ENCODE measurements at regions not wholly inside any gene's neighbourhood (a gene's known extent, or its start where the extent isn't known, plus 50 kb on each side); places are given as distances from the start of the nearest gene placed in this dataset.
"Not testable (repeated sequence)": the region's sequence is repeated elsewhere in the genome, so short reads cannot be mapped to it uniquely, and the experiment has no call there.

GRCh38 chr18:60066219-60066975, 166.6 kb downstream of the PMAIP1 start:
- WGBS, 2 donors (ENCODE audit: extremely low coverage in 2 of 2, insufficient read length in 2 of 2, insufficient replicate concordance in 1 of 2): no CpG with 5 or more reads among the region's 8 CpGs
- Histone ChIP-seq H4K91ac (ENCODE audit: low read depth, low read length, poor library complexity) (no peak overlapping the region), H2BK120ac (ENCODE audit: low read depth, low read length) (no peak overlapping the region), H2AFZ (ENCODE audit: low read length) (no peak overlapping the region), H3K4me3 (ENCODE audit: low read length in 2 of 2) (no peak overlapping the region), H2BK5ac (ENCODE audit: low read length) (no peak overlapping the region), H3K4me2 (ENCODE audit: insufficient read depth, low read length, poor library complexity, severe bottlenecking) (no peak overlapping the region), H3K9me3 (replicated peaks in 1 of 2; ENCODE audit: control insufficient read depth in 2 of 2, insufficient read depth in 1 of 2, low read depth in 1 of 2, low read length in 2 of 2) (no peaks in the 10 kb centered on the region), H3K23ac (ENCODE audit: low read depth, low read length, poor library complexity) (no peak overlapping the region), H3K4me1 (ENCODE audit: control insufficient read depth in 2 of 2, insufficient read depth in 1 of 2, low read depth in 1 of 2, low read length in 2 of 2) (peaks cover 0 to 4% of the 10 kb centered on the region in 2 donors), H3K79me1 (ENCODE audit: low read depth, low read length) (no peaks in the 10 kb centered on the region), H3K4ac (ENCODE audit: low read length) (no peak overlapping the region), H3K27me3 (ENCODE audit: control insufficient read depth in 3 of 3, insufficient read depth in 3 of 3, low read depth in 1 of 3, low read length in 3 of 3) (no peaks in the 10 kb centered on the region), H3K27ac (replicated peaks; ENCODE audit: low read length) (no peak overlapping the region), H2BK12ac (ENCODE audit: low read length) (no peak overlapping the region), H3K36me3 (replicated peaks in 1 of 2; ENCODE audit: control insufficient read depth in 2 of 2, insufficient read depth in 2 of 2, low read length in 2 of 2) (no peaks in the 10 kb centered on the region), H2AK5ac (ENCODE audit: low read depth, low read length) (no peak overlapping the region), H3K9ac (ENCODE audit: low read depth, low read length, poor library complexity) (no peak overlapping the region), H3K18ac (ENCODE audit: low read length) (no peak overlapping the region), H4K8ac (ENCODE audit: low read depth, low read length) (no peak overlapping the region), H3K14ac (ENCODE audit: low read length) (no peak overlapping the region), H2BK15ac (ENCODE audit: low read length) (no peak overlapping the region)
- no peak for DNase-seq (ENCODE audit: low spot score)

- no CpG with 5 or more reads among the region's 1 CpG for WGBS, 2 donors (ENCODE audit: extremely low coverage in 2 of 2, insufficient read length in 2 of 2, insufficient replicate concordance in 1 of 2)
- no peak for DNase-seq (ENCODE audit: low spot score)
- no peak overlapping the region for H2AFZ ChIP-seq (ENCODE audit: low read length)
These were observed 164.5 kb downstream of the PMAIP1 start for GRCh38 chr18:60064271-60064670.

GRCh38 chr18:60062831-60063230, 163.0 kb downstream of the PMAIP1 start:
- not testable (repeated sequence) for H3K79me1 ChIP-seq (ENCODE audit: low read depth, low read length); H3K9me3 ChIP-seq (replicated peaks in 1 of 2; ENCODE audit: control insufficient read depth in 2 of 2, insufficient read depth in 1 of 2, low read depth in 1 of 2, low read length in 2 of 2); H3K4me1 ChIP-seq (ENCODE audit: control insufficient read depth in 2 of 2, insufficient read depth in 1 of 2, low read depth in 1 of 2, low read length in 2 of 2); H3K4me2 ChIP-seq (ENCODE audit: insufficient read depth, low read length, poor library complexity, severe bottlenecking); H3K14ac ChIP-seq (ENCODE audit: low read length); H3K23ac ChIP-seq (ENCODE audit: low read depth, low read length, poor library complexity); H3K4me3 ChIP-seq (ENCODE audit: low read length in 2 of 2); H2AFZ ChIP-seq (ENCODE audit: low read length); H3K18ac ChIP-seq (ENCODE audit: low read length); H2BK5ac ChIP-seq (ENCODE audit: low read length); H2BK12ac ChIP-seq (ENCODE audit: low read length); H4K8ac ChIP-seq (ENCODE audit: low read depth, low read length); DNase-seq (ENCODE audit: low spot score); H3K27me3 ChIP-seq (ENCODE audit: control insufficient read depth in 3 of 3, insufficient read depth in 3 of 3, low read depth in 1 of 3, low read length in 3 of 3); H2BK120ac ChIP-seq (ENCODE audit: low read depth, low read length); H3K27ac ChIP-seq (replicated peaks; ENCODE audit: low read length); H2BK15ac ChIP-seq (ENCODE audit: low read length); H2AK5ac ChIP-seq (ENCODE audit: low read depth, low read length); H4K91ac ChIP-seq (ENCODE audit: low read depth, low read length, poor library complexity); H3K4ac ChIP-seq (ENCODE audit: low read length); H3K9ac ChIP-seq (ENCODE audit: low read depth, low read length, poor library complexity); H3K36me3 ChIP-seq (replicated peaks in 1 of 2; ENCODE audit: control insufficient read depth in 2 of 2, insufficient read depth in 2 of 2, low read length in 2 of 2)
- WGBS, 2 donors (ENCODE audit: extremely low coverage in 2 of 2, insufficient read length in 2 of 2, insufficient replicate concordance in 1 of 2): no CpG with 5 or more reads among the region's 3 CpGs

More at GRCh38 chr18:60064271-60064670, 164.5 kb downstream of the PMAIP1 start:
- Histone ChIP-seq H2BK5ac (ENCODE audit: low read length) (no peak overlapping the region), H3K27ac (replicated peaks; ENCODE audit: low read length) (no peak overlapping the region), H3K9me3 (replicated peaks in 1 of 2; ENCODE audit: control insufficient read depth in 2 of 2, insufficient read depth in 1 of 2, low read depth in 1 of 2, low read length in 2 of 2) (no peaks in the 10 kb centered on the region), H3K4me3 (ENCODE audit: low read length in 2 of 2) (no peak overlapping the region), H3K4me2 (ENCODE audit: insufficient read depth, low read length, poor library complexity, severe bottlenecking) (no peak overlapping the region), H3K36me3 (replicated peaks in 1 of 2; ENCODE audit: control insufficient read depth in 2 of 2, insufficient read depth in 2 of 2, low read length in 2 of 2) (no peaks in the 10 kb centered on the region), H3K4me1 (ENCODE audit: control insufficient read depth in 2 of 2, insufficient read depth in 1 of 2, low read depth in 1 of 2, low read length in 2 of 2) (peaks cover 0 to 4% of the 10 kb centered on the region in 2 donors), H3K4ac (ENCODE audit: low read length) (no peak overlapping the region), H4K91ac (ENCODE audit: low read depth, low read length, poor library complexity) (no peak overlapping the region), H3K79me1 (ENCODE audit: low read depth, low read length) (no peaks in the 10 kb centered on the region), H4K8ac (ENCODE audit: low read depth, low read length) (no peak overlapping the region), H2BK15ac (ENCODE audit: low read length) (no peak overlapping the region), H3K18ac (ENCODE audit: low read length) (no peak overlapping the region), H2AK5ac (ENCODE audit: low read depth, low read length) (no peak overlapping the region), H2BK12ac (ENCODE audit: low read length) (no peak overlapping the region), H3K14ac (ENCODE audit: low read length) (no peak overlapping the region), H3K9ac (ENCODE audit: low read depth, low read length, poor library complexity) (no peak overlapping the region), H2BK120ac (ENCODE audit: low read depth, low read length) (no peak overlapping the region), H3K27me3 (ENCODE audit: control insufficient read depth in 3 of 3, insufficient read depth in 3 of 3, low read depth in 1 of 3, low read length in 3 of 3) (no peaks in the 10 kb centered on the region), H3K23ac (ENCODE audit: low read depth, low read length, poor library complexity) (no peak overlapping the region)

- Histone ChIP-seq H2AK5ac (ENCODE audit: low read depth, low read length) (no peak overlapping the region), H3K36me3 (replicated peaks in 1 of 2; ENCODE audit: control insufficient read depth in 2 of 2, insufficient read depth in 2 of 2, low read length in 2 of 2) (no peaks in the 10 kb centered on the region), H3K27me3 (ENCODE audit: control insufficient read depth in 3 of 3, insufficient read depth in 3 of 3, low read depth in 1 of 3, low read length in 3 of 3) (no peaks in the 10 kb centered on the region), H3K18ac (ENCODE audit: low read length) (no peak overlapping the region), H3K9ac (ENCODE audit: low read depth, low read length, poor library complexity) (no peak overlapping the region), H3K14ac (ENCODE audit: low read length) (no peak overlapping the region), H2AFZ (ENCODE audit: low read length) (no peak overlapping the region), H4K91ac (ENCODE audit: low read depth, low read length, poor library complexity) (no peak overlapping the region), H2BK15ac (ENCODE audit: low read length) (no peak overlapping the region), H3K4me3 (ENCODE audit: low read length in 2 of 2) (no peak overlapping the region), H3K4me2 (ENCODE audit: insufficient read depth, low read length, poor library complexity, severe bottlenecking) (no peak overlapping the region), H4K8ac (ENCODE audit: low read depth, low read length) (no peak overlapping the region), H3K79me1 (ENCODE audit: low read depth, low read length) (no peaks in the 10 kb centered on the region), H2BK12ac (ENCODE audit: low read length) (no peak overlapping the region), H3K4ac (ENCODE audit: low read length) (no peak overlapping the region), H2BK5ac (ENCODE audit: low read length) (no peak overlapping the region), H3K27ac (replicated peaks; ENCODE audit: low read length) (no peak overlapping the region), H3K4me1 (ENCODE audit: control insufficient read depth in 2 of 2, insufficient read depth in 1 of 2, low read depth in 1 of 2, low read length in 2 of 2) (no peaks in the 10 kb centered on the region), H3K23ac (ENCODE audit: low read depth, low read length, poor library complexity) (no peak overlapping the region), H2BK120ac (ENCODE audit: low read depth, low read length) (no peak overlapping the region), H3K9me3 (replicated peaks in 1 of 2; ENCODE audit: control insufficient read depth in 2 of 2, insufficient read depth in 1 of 2, low read depth in 1 of 2, low read length in 2 of 2) (no peaks in the 10 kb centered on the region)
- no peak for DNase-seq (ENCODE audit: low spot score)
- WGBS, 2 donors (ENCODE audit: extremely low coverage in 2 of 2, insufficient read length in 2 of 2, insufficient replicate concordance in 1 of 2): no CpG with 5 or more reads among the region's 2 CpGs
These were observed 162.6 kb downstream of the PMAIP1 start for GRCh38 chr18:60062396-60062795.

Data from neuronal stem cell (in vitro differentiated cells).